Vagina (tissue), 2 donors: ENCODE measurements at regions not wholly inside any gene's neighbourhood (a gene's known extent, or its start where the extent isn't known, plus 50 kb on each side); places are given as distances from the start of the nearest gene placed in this dataset.
"Not testable (repeated sequence)": the region's sequence is repeated elsewhere in the genome, so short reads cannot be mapped to it uniquely, and the experiment has no call there.

Experiments
- DNase-seq, 2 donors: peaks; one replicate each; pipeline ENCODE4 v3.0.0-alpha.2; 2017; ENCODE audit errors: extremely low spot score in 2 of 2
- H3K27ac ChIP-seq: fragments of 200-600 bp; sonication (generic); one replicate; pipeline ENCODE4 v1.5.1; 2019
- H3K27me3 ChIP-seq: fragments of 200-600 bp; sonication (generic); one replicate; pipeline ENCODE4 v1.5.1; 2019
- H3K36me3 ChIP-seq, 2 donors: fragments of 200-600 bp; sonication (generic); one replicate each; pipeline ENCODE4 v1.5.1; 2017 to 2019
- H3K4me1 ChIP-seq: fragments of 200-600 bp; sonication (generic); one replicate; pipeline ENCODE4 v1.5.1; 2019
- H3K4me3 ChIP-seq, 2 donors: fragments of 200-600 bp; sonication (generic); 1 replicate in 1 of 2; 2 replicates in 1 of 2; pipeline ENCODE4 v1.5.1; 2016 to 2019
- H3K9me3 ChIP-seq: fragments of 200-600 bp; sonication (generic); one replicate; pipeline ENCODE4 v1.5.1; 2019
- POLR2A ChIP-seq, 2 donors: fragments of 450-650 bp; IDR thresholded peaks; one replicate each; pipeline ENCODE4 v1.6.1; 2017; ENCODE audit warnings: antibody characterized with exemption in 2 of 2, mild to moderate bottlenecking in 2 of 2, moderate library complexity in 2 of 2
- POLR2AphosphoS5 ChIP-seq, 2 donors: sonication (generic); formaldehyde crosslinking; IDR thresholded peaks; one replicate each; pipeline ENCODE4 v1.9.0; 2017; ENCODE audit warnings: antibody characterized with exemption in 2 of 2, mild to moderate bottlenecking in 2 of 2, low read depth in 1 of 2; ENCODE audit not compliant: insufficient read depth in 1 of 2
- intact Hi-C: fragments of 100-400 bp; cut with DNase I; formaldehyde crosslinking; loops from one replicate; pipeline ENCODE4 v1.15.1; 2023
- TF ChIP-seq, protein P1 (sequence below), 3 experiments: fragments of 450-650 bp in 2 of 3; fragments of 200-600 bp in 1 of 3; sonication (generic) in 1 of 3; IDR thresholded peaks; one replicate each; pipeline ENCODE4 v1.5.1; 2017 to 2019; ENCODE audit warnings: antibody characterized with exemption in 3 of 3, mild to moderate bottlenecking in 2 of 3, moderate library complexity in 2 of 3

DNA sequence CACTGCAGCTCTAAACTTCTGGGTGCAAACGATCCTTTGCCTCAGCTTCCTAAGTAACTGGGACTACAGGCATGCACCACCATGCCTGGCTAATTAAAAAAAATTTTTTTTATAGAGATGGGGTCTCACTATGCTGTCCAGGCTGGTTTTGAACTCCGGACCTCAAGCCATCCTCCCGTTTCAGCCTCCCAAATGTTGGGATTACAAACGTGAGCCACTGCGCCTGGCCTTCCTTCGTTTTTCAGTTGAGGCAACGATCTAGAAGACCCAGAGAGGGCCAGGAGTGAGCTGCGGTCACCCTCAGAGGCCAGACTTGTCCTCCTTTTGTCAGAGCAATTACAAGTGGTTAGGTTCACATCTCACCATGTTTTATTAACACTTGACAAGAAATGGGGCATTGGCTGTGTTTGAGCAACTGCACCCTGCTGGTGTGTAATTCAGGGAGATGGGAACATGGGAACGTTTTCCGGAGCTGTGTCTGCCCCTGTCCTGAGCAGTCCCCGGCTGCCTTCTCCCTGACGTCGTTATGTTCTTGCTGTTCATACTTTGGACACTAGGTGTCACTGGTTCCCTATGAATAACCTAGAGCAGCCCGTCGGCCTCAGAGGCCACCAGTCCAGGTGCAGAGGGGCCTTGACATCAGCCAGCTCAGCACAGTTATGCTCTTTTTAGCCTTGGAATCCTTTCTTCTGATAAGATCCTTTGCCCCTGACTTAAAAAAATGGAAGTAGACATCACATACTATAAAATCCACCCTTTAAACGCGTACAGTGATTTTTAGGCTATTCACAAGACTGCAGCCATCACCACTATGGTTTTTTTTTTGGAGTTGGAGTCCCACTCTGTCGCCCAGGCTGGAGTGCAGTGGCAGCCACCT is 375.0 kb downstream of the TYW1 start:
- H3K4me1 ChIP-seq = no peaks in the 10 kb centered on the region
- TF ChIP-seq, protein P1, sequence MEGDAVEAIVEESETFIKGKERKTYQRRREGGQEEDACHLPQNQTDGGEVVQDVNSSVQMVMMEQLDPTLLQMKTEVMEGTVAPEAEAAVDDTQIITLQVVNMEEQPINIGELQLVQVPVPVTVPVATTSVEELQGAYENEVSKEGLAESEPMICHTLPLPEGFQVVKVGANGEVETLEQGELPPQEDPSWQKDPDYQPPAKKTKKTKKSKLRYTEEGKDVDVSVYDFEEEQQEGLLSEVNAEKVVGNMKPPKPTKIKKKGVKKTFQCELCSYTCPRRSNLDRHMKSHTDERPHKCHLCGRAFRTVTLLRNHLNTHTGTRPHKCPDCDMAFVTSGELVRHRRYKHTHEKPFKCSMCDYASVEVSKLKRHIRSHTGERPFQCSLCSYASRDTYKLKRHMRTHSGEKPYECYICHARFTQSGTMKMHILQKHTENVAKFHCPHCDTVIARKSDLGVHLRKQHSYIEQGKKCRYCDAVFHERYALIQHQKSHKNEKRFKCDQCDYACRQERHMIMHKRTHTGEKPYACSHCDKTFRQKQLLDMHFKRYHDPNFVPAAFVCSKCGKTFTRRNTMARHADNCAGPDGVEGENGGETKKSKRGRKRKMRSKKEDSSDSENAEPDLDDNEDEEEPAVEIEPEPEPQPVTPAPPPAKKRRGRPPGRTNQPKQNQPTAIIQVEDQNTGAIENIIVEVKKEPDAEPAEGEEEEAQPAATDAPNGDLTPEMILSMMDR (IDR thresholded peaks at IDR 0.05) = peak; percentile 57 to 74 (median 69)
- no peak for TF ChIP-seq POLR2AphosphoS5 (IDR thresholded peaks at IDR 0.05; ENCODE audit: insufficient read depth in 1 of 2, low read depth in 1 of 2)
- no peak for DNase-seq
- H3K27ac ChIP-seq = no peak overlapping the region
- no peaks in the 10 kb centered on the region for H3K9me3 ChIP-seq
- no peaks in the 10 kb centered on the region for H3K36me3 ChIP-seq
- intact Hi-C loops = no loop called here
- H3K27me3 ChIP-seq = no peaks in the 10 kb centered on the region
- no peak overlapping the region for H3K4me3 ChIP-seq

DNA sequence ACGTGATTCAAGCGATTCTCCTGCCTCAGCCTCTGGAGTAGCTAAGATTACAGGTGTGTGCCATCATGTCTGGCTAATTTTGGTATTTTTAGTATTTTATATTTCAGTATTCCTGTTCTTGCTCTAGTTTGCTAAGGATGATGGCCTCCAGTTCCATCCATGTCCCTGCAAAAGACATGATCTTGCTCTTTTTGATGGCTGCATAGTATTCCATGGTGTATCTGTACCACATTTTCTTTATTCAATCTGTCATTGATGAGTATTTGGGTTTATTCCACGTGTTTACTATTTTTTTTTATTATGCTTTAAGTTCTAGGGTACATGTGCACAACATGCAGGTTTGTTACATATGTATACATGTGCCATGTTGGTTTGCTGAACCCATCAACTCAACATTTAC is 376.8 kb downstream of the TYW1 start:
- H3K36me3 ChIP-seq, H3K27ac ChIP-seq, intact Hi-C loops, H3K4me1 ChIP-seq, H3K4me3 ChIP-seq, H3K27me3 ChIP-seq, H3K9me3 ChIP-seq, DNase-seq: not testable (repeated sequence)

DNA sequence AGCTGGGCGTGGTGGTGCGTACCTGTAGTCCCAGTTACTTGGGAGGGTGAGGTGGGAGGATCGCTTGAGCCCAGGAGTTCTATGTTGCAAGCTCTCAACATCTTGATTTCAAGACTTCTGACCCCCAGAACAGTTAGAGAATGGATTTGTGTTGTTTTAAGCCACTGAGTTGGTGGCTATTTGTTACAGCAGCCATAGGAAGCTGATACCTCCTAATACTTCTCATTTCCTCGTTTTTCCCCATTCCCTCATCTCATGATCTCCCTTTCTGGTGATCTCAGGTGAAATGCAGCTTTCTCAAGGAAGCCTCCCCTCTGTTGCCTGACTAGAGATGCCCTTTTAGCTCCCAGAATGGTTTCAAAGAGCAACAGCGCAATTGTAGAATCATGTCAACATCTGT is 378.8 kb downstream of the TYW1 start:
- intact Hi-C loops = no loop called here

DNA sequence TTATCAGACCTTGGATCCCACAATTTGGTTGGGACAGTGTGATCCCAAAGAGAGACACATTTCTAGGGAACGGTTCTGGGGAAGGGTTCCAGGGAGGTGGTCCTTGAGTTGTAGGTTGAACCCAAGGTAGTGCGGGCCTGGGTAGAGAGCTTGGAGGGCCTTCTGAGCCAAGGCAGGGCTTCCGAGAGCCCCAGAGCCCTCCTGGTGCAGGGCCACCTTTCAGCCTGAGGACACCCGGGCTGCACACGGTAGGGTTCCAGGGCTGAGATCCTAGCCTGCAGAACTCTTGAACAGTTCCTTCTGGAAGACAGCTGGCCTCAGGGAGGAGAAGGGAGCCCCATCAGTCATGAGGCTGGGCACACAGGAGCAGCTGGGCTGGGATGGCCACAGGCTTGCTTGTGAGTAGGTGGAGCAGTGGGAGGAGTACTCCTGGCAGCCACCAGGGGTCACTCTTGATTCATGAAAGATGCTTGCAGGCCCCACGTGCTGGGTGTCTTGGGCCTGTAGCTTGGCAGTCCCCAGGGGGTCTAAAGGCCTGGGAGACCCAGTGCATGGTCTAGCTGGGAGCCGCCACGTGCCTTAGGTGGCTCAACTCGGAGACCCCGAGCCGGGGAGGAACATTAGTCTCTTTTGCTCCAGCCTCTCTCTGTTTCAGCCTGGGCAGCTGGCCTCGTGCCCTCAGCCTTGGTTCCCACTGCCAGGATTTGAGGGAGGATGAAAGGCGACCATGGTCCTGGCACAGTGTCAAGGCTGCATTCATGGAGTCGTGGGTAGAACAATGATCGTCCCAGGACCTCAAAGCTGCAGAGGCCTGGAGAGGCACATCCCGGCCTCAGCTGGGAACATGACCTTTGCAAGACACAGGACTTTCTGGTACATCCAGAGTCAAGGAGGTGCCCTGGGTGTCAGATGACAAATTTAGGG is 381.6 kb downstream of the TYW1 start:
- intact Hi-C loops = no loop called here
- Histone ChIP-seq H3K27ac (no peak overlapping the region), H3K27me3 (no peaks in the 10 kb centered on the region), H3K9me3 (no peaks in the 10 kb centered on the region), H3K36me3 (no peaks in the 10 kb centered on the region), H3K4me1 (no peaks in the 10 kb centered on the region), H3K4me3 (no peak overlapping the region)
- no peak for DNase-seq
- no peak for TF ChIP-seq POLR2AphosphoS5 (IDR thresholded peaks at IDR 0.05; ENCODE audit: insufficient read depth in 1 of 2, low read depth in 1 of 2)
- TF ChIP-seq, protein P1 (IDR thresholded peaks at IDR 0.05) = peak in 2 of 3 experiments; percentile 39 to 64
- TF ChIP-seq POLR2A (IDR thresholded peaks at IDR 0.05) = no peak

More for the DNA sequence above, 378.8 kb downstream of the TYW1 start:
- H3K27me3 ChIP-seq = no peaks in the 10 kb centered on the region
- H3K4me3 ChIP-seq = no peak overlapping the region
- no peaks in the 10 kb centered on the region for H3K36me3 ChIP-seq
- no peaks in the 10 kb centered on the region for H3K9me3 ChIP-seq
- TF ChIP-seq POLR2AphosphoS5 (IDR thresholded peaks at IDR 0.05; ENCODE audit: insufficient read depth in 1 of 2, low read depth in 1 of 2) (no peak), POLR2A (IDR thresholded peaks at IDR 0.05) (no peak)
- TF ChIP-seq, protein P1 (IDR thresholded peaks at IDR 0.05) = no peak
- H3K27ac ChIP-seq = no peak overlapping the region
- DNase-seq = no peak
- H3K4me1 ChIP-seq = no peaks in the 10 kb centered on the region

DNA sequence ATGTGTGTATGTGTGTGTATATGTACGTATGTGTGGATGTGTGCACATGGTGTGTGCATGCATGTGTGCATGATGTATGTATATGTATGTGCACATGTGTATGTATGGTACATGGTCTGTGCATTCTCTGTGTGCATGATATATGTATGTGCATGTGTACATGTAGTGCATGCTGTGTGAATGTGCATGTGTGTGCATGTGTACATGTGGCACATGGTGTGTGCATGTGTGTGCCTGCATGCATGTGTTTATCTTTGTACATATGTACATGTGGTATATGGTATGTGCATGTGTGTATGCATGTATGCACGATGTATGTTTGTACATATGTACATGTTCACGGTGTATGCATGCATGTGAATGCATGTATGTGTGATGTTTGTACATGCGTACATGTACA is 383.7 kb downstream of the TYW1 start:
- H3K27me3 ChIP-seq = no peaks in the 10 kb centered on the region
- TF ChIP-seq POLR2AphosphoS5 (IDR thresholded peaks at IDR 0.05; ENCODE audit: insufficient read depth in 1 of 2, low read depth in 1 of 2) (no peak), POLR2A (IDR thresholded peaks at IDR 0.05) (no peak)
- TF ChIP-seq, protein P1 (IDR thresholded peaks at IDR 0.05) = no peak
- H3K36me3 ChIP-seq = no peaks in the 10 kb centered on the region
- no peaks in the 10 kb centered on the region for H3K4me1 ChIP-seq
- no peak overlapping the region for H3K4me3 ChIP-seq
- intact Hi-C loops = no loop called here
- H3K27ac ChIP-seq = no peak overlapping the region
- no peaks in the 10 kb centered on the region for H3K9me3 ChIP-seq
- DNase-seq = no peak
